Motor neuron (in vitro differentiated cells): ENCODE measurements at regions not wholly inside any gene's neighbourhood (a gene's known extent, or its start where the extent isn't known, plus 50 kb on each side); places are given as distances from the start of the nearest gene placed in this dataset.
"Not testable (repeated sequence)": the region's sequence is repeated elsewhere in the genome, so short reads cannot be mapped to it uniquely, and the experiment has no call there.

Experiments
- ATAC-seq, 8 experiments: fragments of 200-7000 bp; cut with Tn5 transposase; replicated peaks in 6 of 8; 2 replicates each; pipeline ENCODE4 v1.8.0; 2021; ENCODE audit warnings: mild to moderate bottlenecking in 8 of 8, moderate library complexity in 8 of 8
- H3K27ac ChIP-seq, 2 donors: fragments of 250-450 bp; sonication (Bioruptor Pico); 2 replicates each; pipeline ENCODE4 v1.9.0; 2021; ENCODE audit warnings: antibody characterized with exemption in 2 of 2, mild to moderate bottlenecking in 2 of 2, moderate library complexity in 1 of 2
- H3K4me1 ChIP-seq, 2 donors: fragments of 250-450 bp; sonication (Bioruptor Pico); replicated peaks in 1 of 2; 2 replicates each; pipeline ENCODE4 v1.6.1; 2021; ENCODE audit warnings: antibody characterized with exemption in 2 of 2, mild to moderate bottlenecking in 2 of 2, moderate library complexity in 1 of 2
- H3K4me3 ChIP-seq, 5 donors: fragments of 250-450 bp; sonication (Bioruptor Pico); 2 replicates each; pipeline ENCODE4 v1.9.0; 2021; ENCODE audit warnings: antibody characterized with exemption in 5 of 5, mild to moderate bottlenecking in 5 of 5, moderate library complexity in 4 of 5
- WGBS, 10 experiments: fragments of 450-650 bp; shearing (Covaris generic); methylation state at CpG; one replicate each; pipeline ENCODE4 v1.0.0; 2022; 5-methylcytosine and 5-hydroxymethylcytosine counted together
- in situ Hi-C, 9 experiments: fragments of 400-800 bp; cut with MboI; loops; one replicate each; pipeline ENCODE4 v1.15.0; 2021; ENCODE audit warnings: low sequenced_read_pairs in 9 of 9, low pct_unique_long_range_greater_than_20kb in 2 of 9; ENCODE audit not compliant: unreplicated experiment in 9 of 9

DNA sequence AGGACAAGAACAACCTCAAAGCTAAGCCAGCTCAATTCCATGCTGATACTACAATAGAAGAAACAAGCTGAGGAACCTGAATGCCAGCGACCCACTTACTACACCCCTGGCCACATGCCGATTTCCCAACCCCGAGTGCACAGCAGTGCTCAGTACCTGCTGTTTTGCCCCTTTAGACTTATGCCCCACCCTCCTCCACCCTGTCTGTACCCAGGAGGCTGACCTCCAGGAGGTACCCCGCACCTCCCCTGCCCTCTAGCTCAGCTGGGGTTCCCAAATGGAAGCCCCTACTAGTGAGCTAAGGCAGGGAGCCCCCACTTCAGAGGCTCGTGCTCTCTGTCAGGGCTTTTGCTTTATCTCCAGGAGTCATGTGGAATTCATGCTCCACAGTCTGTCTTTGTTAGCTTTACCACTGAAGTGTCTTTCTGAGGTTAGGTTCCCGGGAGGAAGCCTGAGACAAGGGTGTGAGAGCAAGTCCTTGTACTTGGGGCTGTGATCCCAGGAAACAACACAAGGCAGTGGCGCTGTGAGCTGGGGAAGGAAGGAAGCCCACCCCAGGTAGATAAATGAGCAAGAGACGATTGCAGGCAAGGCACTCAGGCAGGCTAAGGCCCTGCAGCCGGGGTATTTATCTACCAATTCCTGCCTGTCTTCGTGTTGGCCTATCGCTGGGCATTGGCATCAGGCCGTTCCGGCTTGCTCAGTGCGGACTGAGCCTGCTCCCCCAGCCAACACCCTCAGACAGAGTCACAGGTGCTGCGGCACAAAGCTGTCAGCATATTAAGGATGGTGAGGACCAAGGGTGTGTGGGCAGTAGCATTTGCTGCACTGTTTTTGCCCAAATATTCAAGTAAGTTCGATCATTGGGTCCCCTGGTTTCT lies 220.5 kb downstream of the CYP26B1 start:
- no peak overlapping the region for H3K27ac ChIP-seq
- H3K4me1 ChIP-seq, result peaks cover 0 to 2% of the 10 kb centered on the region in 2 donors
- no peak overlapping the region for H3K4me3 ChIP-seq
- WGBS, 10 experiments, result 71 to 100% (median 95%) methylated on average over 1 to 9 of the region's 16 CpGs; no CpG with 5 or more reads in 1 of the 10 experiments
- no peak for ATAC-seq
- in situ Hi-C loops, result loop anchor here in 4 of 9 experiments (10.0 to 25.0 kb wide), 3 partner anchors 208 to 218 kb away; partner anchors contain the start of gene CYP26B1 (in 3 of the 4)

DNA sequence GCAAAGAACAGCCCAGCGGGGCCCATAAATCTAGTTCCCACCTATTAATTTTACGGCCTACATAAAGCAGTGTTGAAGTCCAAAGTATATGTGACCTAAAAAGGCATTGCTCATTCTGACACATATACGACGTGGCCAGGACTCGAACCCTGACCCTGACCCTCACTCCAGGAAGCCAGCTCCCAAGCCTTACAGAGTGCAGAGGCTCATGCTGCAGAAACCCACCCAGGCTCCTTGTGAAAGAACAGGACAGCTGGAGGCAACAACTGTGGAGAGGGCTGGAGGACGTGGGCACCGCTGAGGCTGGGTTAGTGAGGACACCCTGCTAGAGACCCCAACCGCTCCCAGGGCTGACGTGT lies 221.6 kb downstream of the CYP26B1 start:
- peaks cover 0 to 2% of the 10 kb centered on the region in 2 donors for H3K4me1 ChIP-seq
- in situ Hi-C loops, result loop anchor here in 4 of 9 experiments (10.0 to 25.0 kb wide), 3 partner anchors 209 to 219 kb away; partner anchors contain the start of gene CYP26B1 (in 3 of the 4)
- H3K4me3 ChIP-seq, result no peak overlapping the region
- no peak overlapping the region for H3K27ac ChIP-seq
- ATAC-seq, result peak in 1 of 8 experiments; percentile 40
- 58 to 100% (median 87%) methylated on average over 1 to 4 of the region's 9 CpGs; no CpG with 5 or more reads in 6 of the 10 experiments for WGBS, 10 experiments

DNA sequence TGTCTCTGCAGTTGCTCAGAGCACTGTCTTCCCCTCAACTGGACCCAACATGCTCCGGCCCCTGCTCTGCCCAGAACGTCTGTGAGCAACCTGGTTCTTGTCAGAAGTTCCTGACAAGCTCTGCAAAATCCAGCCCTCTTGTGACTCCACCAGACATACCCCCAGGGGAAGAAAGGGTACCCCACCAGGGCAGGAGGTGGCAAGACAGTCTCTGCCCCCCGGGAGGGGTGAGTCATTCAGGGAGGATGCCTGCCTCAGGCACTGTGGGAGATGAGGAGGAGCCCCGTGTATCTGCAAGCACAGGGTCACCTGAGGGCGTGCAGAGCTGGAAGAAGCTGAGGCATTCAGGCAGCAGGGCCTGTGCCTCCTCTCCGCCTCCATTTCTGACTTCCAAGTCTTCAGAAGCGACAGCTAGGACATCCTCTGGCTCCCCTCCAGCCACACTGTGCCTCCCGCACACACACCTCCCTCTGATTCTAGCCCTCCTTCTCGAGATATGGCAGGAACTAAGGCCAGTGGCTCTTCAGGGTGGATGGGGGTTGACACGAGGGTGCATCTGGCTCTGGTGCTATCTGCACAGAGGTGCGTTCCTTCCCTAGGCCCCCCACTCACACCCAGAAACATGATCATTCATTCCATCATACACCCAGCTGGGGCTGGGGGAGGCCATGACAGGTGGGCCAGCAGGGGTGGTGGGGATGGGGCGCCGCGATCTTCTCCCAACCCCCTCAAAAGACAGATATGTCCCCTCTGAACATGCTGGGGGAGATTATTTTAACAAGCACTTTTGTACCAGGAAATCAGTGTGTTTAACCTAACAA lies 222.2 kb downstream of the CYP26B1 start:
- Histone ChIP-seq H3K4me3 (no peak overlapping the region), H3K27ac (no peak overlapping the region), H3K4me1 (peaks cover 0 to 2% of the 10 kb centered on the region in 2 donors)
- in situ Hi-C loops, result loop anchor here in 4 of 9 experiments (10.0 to 25.0 kb wide), 3 partner anchors 209 to 219 kb away; partner anchors contain the start of gene CYP26B1 (in 3 of the 4)
- WGBS, 10 experiments, result 67 to 100% (median 83%) methylated on average over 1 to 3 of the region's 14 CpGs; no CpG with 5 or more reads in 2 of the 10 experiments
- ATAC-seq, result peak in 4 of 8 experiments; percentile 32 to 54 (median 45)

DNA sequence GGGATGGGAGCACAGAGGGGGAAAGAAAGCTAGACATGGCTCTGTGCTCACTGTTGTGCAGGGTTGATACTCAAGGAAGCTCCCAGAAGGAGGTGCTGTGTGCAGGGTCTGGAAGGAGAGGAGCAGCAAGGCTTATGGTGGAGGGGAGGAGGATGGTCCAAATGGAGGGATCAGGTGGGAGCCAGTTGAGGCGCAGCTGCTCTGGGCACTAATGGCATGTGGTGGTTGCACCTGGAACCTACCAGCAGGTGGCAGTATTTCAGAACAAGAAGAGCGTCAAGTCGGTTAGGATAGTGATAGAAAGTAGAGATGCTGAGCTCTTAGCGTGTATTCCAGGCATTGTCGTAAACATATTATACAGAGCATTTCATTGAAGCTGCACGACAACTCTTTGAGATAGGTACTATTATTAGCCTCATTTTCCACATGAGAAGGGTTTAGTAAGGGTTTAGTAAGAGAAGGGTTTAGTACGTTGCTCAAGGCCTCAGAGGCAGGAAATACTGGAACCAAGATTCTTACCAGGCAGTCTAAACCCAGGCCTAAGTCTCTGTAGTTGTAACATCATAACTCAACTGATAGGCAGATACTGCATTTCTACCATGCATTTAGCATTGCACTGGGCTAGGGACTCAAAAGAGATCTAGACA lies 223.7 kb downstream of the CYP26B1 start:
- in situ Hi-C loops, result loop anchor here in 2 of 9 experiments (10.0 kb wide), 2 partner anchors 211 to 221 kb away; partner anchors contain the start of gene CYP26B1 (in 1 of the 2)

DNA sequence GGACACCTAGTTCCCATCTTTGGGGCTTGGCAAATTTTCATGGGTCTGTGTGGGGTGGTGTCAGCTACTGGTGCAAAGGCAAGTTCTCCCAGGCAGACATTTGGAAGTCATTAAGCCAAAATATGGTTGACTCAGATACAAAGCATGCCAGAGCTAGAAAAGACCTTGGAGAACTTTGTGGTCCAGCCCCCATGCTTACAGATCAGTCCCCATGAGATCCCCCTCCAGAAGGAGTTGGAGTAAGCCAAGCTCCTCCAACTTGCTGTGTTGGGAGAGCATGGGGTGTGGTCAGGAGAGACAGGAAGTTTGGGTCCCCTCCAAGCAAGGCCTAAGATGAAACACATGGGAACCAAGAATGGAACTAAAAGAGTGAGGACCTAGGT lies 224.5 kb downstream of the CYP26B1 start:
- in situ Hi-C loops, result loop anchor here in 2 of 9 experiments (10.0 kb wide), 2 partner anchors 212 to 222 kb away; partner anchors contain the start of gene CYP26B1 (in 1 of the 2)
- H3K4me1 ChIP-seq, result peaks cover 0 to 2% of the 10 kb centered on the region in 2 donors
- no peak for ATAC-seq
- H3K27ac ChIP-seq, result no peak overlapping the region
- H3K4me3 ChIP-seq, result no peak overlapping the region

More for the DNA sequence above, 223.7 kb downstream of the CYP26B1 start:
- ATAC-seq, result peak; percentile 35 to 98 (median 71)
- 0 to 90% (median 45%) methylated on average over 1 to 7 of the region's 7 CpGs; no CpG with 5 or more reads in 2 of the 10 experiments for WGBS, 10 experiments
- Histone ChIP-seq H3K4me3 (no peak overlapping the region), H3K4me1 (peaks cover 0 to 2% of the 10 kb centered on the region in 2 donors), H3K27ac (no peak overlapping the region)

DNA sequence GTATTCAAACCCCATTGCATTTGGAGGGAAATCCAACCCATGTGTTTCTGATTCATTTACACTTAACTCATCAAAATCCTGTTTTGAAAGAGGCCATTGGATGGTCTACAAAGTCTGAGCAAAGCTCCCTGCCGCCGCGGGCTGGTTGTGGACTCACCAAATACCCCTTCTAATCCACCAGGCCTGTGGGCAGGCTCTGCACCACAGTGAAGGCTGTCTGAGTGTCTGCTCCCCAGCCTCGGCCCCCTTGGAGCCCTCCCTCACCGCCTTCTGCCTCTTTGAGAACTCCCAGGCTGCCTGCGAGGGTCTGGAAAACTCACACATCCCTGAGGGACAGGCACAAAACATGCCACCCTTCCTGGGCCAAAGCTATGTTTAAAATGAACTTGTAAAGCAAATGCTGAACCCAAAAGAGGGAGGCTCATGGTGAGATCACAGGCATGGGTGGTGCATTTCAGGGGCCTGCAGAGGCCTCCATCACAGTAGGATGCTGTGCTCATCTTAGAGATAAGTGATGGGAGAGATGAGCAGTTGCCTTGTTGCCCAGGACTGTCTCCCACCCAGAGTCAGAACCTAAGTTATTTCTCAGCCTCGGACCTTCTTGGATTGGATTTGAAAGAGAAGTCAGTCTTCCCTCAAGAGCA lies 225.0 kb downstream of the CYP26B1 start:
- Histone ChIP-seq H3K4me1 (peaks cover 0 to 2% of the 10 kb centered on the region in 2 donors), H3K27ac (no peak overlapping the region), H3K4me3 (no peak overlapping the region)
- ATAC-seq, result no peak
- in situ Hi-C loops, result loop anchor here in 2 of 9 experiments (10.0 kb wide), 2 partner anchors 212 to 222 kb away; partner anchors contain the start of gene CYP26B1 (in 1 of the 2)
- 0 to 64% (median 35%) methylated on average over 1 to 6 of the region's 7 CpGs; no CpG with 5 or more reads in 6 of the 10 experiments for WGBS, 10 experiments

DNA sequence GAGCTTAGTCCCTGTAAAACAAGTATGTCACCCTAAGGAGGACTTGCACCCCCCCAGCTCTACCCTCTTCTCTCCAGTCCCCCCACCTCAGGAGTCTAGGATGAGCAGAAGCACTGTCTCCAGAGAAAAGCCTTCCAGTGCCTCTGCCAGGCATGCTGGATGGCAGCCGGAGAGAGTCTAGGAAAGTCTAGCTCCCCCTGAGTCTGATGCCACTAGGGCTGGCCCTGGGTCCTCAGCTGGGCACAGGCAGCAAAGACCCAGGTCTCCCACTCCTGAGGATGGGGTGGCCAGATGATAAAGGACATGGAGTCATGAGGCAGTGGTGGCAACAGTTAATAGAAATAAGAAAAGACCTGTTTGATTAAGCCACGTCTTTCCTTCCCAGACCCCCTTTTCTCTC lies 225.6 kb downstream of the CYP26B1 start:
- ATAC-seq, result no peak
- H3K27ac ChIP-seq, result no peak overlapping the region
- H3K4me1 ChIP-seq, result peaks cover 0 to 2% of the 10 kb centered on the region in 2 donors
- 33 to 100% (median 80%) methylated on average over 1 of the region's 2 CpGs; no CpG with 5 or more reads in 7 of the 10 experiments for WGBS, 10 experiments
- in situ Hi-C loops, result loop anchor here in 2 of 9 experiments (10.0 kb wide), 2 partner anchors 213 to 223 kb away; partner anchors contain the start of gene CYP26B1 (in 1 of the 2)
- H3K4me3 ChIP-seq, result no peak overlapping the region

DNA sequence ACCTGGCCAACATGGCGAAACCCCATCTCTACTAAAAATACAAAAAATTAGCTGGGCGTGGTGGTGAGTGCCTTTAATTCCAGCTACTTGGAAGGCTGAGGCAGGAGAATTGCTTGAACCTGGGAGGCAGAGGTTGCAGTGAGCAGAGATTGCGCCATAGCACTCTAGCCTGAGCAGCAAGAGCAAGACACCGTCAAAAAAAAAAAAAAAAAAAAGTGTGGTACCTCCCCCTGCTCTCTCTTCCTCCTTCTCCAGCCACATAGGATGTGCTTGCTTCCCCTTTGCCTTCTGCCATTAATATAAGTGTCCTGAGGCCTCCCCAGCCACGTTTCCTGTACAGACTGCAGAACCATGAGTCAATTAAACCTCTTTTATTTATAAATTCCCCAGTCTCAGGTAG lies 226.8 kb downstream of the CYP26B1 start:
- in situ Hi-C loops, result loop anchor here in 2 of 9 experiments (10.0 kb wide), 2 partner anchors 214 to 224 kb away; partner anchors contain the start of gene CYP26B1 (in 1 of the 2)
- 40 to 100% (median 73%) methylated on average over 1 to 4 of the region's 5 CpGs; no CpG with 5 or more reads in 4 of the 10 experiments for WGBS, 10 experiments

DNA sequence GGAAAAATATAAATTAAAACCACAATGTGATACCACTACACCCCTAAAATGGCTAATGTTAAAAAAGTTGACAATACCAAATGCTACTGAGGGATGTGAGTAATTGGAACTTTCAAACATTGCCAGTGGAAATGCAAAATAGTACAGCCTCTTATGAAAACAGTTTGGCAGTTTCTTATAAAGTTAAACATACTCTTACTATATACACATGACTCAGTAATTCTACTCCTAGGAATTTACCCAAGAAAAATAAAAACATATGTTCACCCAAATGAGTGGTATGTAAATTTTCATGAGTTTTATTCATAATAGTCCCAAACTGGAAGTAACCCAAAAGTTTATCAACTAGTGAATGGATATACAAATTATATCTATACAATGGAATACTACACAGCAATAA lies 228.0 kb downstream of the CYP26B1 start:
- in situ Hi-C loops, result loop anchor here in 2 of 9 experiments (10.0 kb wide), 2 partner anchors 215 to 225 kb away; partner anchors contain the start of gene CYP26B1 (in 1 of the 2)
- H3K27ac ChIP-seq, result no peak overlapping the region
- no peak overlapping the region for H3K4me3 ChIP-seq
- H3K4me1 ChIP-seq, result no peaks in the 10 kb centered on the region
- no peak for ATAC-seq

More for the DNA sequence above, 226.8 kb downstream of the CYP26B1 start:
- not testable (repeated sequence) for H3K4me3 ChIP-seq, H3K27ac ChIP-seq, H3K4me1 ChIP-seq, ATAC-seq

DNA sequence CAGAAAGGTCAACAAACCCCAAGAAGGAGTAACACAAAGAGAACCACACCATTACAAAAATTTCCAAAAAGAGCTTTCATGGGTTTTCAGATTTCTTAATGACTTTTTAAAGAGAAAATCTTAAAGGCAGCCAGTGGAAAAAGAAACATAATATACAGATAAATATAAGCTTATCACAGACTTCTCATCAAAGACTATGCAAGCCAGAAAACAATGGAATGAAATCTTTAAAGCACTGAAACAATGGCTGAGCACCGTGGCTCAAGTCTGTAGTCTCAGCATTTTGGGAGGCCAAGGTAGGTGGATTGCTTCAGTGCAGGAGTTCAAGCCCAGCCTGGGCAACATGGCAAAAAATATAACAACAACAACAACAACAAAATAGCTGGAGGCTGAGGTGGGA lies 237.4 kb downstream of the CYP26B1 start:
- no peak for ATAC-seq
- Histone ChIP-seq H3K4me3 (no peak overlapping the region), H3K27ac (no peak overlapping the region), H3K4me1 (no peaks in the 10 kb centered on the region)
- in situ Hi-C loops, result no loop called here
- 29 to 88% (median 55%) methylated on average over 1 of the region's 1 CpG; no CpG with 5 or more reads in 4 of the 10 experiments for WGBS, 10 experiments

DNA sequence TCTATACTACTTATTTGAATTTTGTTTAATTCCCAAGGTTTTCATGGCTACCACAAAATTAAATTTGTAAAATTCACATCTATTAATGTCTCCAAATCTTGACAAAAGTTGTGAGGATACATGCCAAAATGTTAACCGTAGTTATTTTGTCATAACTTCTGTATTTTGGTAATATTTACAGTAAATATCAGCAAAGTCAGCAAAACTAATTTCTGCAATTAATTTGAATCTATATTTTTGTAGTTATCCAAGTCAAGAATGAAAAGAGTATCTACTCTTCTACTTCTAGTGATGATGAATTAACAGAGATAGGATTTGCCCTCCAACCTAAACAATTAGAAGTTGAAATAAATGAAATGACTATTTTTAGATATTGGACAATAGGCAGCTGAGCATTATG lies 238.9 kb downstream of the CYP26B1 start:
- 78 to 100% (median 89%) methylated on average over 1 of the region's 1 CpG; no CpG with 5 or more reads in 3 of the 10 experiments for WGBS, 10 experiments
- ATAC-seq, result no peak
- no peaks in the 10 kb centered on the region for H3K4me1 ChIP-seq
- no peak overlapping the region for H3K27ac ChIP-seq
- no peak overlapping the region for H3K4me3 ChIP-seq
- in situ Hi-C loops, result no loop called here

DNA sequence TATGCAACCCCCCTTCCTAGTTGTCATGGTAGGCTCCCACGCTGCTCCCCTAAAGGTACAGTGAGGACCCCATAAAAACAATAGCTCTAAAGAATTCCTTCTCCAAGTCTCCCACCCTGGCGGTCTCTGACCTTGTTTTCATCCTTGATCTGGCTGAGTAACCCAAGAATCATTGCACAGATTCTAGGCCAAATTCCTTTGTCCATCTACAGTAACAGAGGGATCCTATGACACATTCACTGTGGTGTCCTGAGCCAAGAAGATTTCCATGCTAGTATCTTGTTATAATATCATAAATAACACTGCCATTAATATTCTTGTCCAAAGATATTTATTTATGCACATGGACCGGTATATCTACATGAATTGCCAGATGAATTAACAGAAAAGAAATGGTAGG lies 240.2 kb downstream of the CYP26B1 start:
- Histone ChIP-seq H3K4me3 (no peak overlapping the region), H3K27ac (no peak overlapping the region), H3K4me1 (no peaks in the 10 kb centered on the region)
- in situ Hi-C loops, result no loop called here
- ATAC-seq, result no peak
- 44 to 100% (median 83%) methylated on average over 1 to 3 of the region's 3 CpGs; no CpG with 5 or more reads in 2 of the 10 experiments for WGBS, 10 experiments
